AG10803 (cell line): ENCODE measurements at regions not wholly inside any gene's neighbourhood (a gene's known extent, or its start where the extent isn't known, plus 50 kb on each side); places are given as distances from the start of the nearest gene placed in this dataset.

Experiments used
- DNase-seq: peaks from one replicate; pipeline ENCODE4 v3.0.0; 2010; ENCODE audit warnings: low read depth
- H3K4me3 ChIP-seq: 2 replicates; pipeline ENCODE4 v1.5.1; 2011; ENCODE audit warnings: mild to moderate bottlenecking, low read length, control low read depth
- CTCF ChIP-seq: conservative IDR thresholded peaks from 2 replicates; pipeline ENCODE4 v1.5.1; 2011; ENCODE audit warnings: mild to moderate bottlenecking, low read length, control low read depth, inconsistent platforms

DNA sequence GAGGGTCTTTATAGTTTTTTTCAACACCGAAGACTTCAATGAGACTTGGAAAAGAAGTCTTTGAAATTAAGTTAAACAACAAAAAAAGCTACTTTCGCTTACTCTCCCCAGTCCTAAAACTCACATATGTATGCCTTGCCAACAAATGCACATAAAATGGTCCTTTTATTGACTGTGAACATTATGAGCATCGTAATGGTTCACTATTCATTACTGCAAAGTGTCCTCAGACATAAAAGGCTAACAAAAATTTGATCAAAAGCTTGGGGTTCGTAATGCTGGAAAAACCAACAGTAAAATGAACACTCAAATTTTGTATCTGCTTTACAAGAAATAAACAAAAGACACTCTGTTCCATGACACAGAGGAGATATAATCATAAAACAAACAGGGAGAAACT is 285.3 kb upstream of the SLC8A1 start:
- no peak overlapping the region for H3K4me3 ChIP-seq
- DNase-seq, result no peak
- TF ChIP-seq CTCF, result no peak

GRCh38 chr2:40740419-40740818 is 288.5 kb upstream of the SLC8A1 start:
- no peak for TF ChIP-seq CTCF
- no peak overlapping the region for H3K4me3 ChIP-seq
- no peak for DNase-seq

DNA sequence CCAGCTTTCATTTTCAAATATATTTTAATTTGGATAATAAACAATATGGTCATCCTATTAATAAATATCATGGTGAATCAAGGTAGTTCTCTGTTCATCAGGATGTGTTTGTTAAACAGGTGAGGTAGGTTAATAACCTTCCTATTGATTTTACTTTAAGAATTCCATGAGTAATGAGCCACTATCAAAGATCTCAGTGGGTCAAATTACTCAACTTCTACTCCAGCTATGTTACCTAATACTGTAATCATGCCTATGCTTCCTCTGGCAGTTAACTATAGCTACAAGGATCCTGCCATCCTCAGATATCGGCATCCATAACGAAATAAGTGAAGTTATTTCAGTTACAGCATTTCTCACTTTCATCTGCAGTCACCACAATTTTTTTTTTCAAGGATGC is 289.6 kb upstream of the SLC8A1 start:
- DNase-seq, result no peak
- no peak for TF ChIP-seq CTCF

DNA sequence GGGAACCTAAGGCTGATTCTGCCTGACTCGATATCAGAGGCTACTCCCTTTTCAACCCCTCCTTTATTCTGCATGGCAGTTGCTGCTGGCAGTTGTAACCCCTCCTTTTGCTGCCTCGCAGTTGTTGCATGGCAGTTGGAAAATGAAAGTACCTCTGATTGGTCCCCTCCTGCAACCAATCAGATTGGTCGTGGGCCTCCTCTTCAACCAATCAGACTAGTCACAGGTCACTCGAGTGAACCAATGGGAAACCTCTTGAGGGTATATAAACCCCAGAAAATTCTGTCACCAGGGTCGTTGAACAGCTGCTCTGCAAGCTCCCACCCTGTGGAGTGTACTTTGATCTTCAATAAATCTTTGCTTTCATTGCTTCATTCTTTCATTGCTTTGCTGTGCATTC is 294.3 kb upstream of the SLC8A1 start:
- no peak for TF ChIP-seq CTCF
- no peak for DNase-seq
- H3K4me3 ChIP-seq, result no peak overlapping the region

More for the DNA sequence above, 289.6 kb upstream of the SLC8A1 start:
- H3K4me3 ChIP-seq, result no peak overlapping the region

DNA sequence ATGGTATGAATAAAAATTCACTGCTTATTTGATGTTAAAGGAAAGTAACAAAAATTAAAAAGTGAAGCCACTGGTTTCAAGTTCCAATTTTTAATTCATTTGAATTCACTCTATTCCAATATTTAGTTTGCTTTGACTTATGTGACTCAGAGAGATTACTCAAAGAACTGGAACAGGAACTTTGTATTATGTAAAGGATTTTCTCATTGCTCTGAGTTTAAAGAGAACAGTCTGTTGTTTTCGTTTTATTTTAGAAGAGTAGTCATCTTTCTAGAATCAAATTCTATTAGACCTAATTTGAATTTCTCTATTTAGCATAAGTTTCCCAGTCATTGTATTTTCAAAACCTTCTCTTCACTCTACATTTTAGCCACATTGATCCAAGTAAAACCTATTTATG is 300.1 kb upstream of the SLC8A1 start:
- DNase-seq, result peak; percentile 17
- TF ChIP-seq CTCF, result no peak
- H3K4me3 ChIP-seq, result no peak overlapping the region

- no peak for DNase-seq
- H3K4me3 ChIP-seq, result no peak overlapping the region
- no peak for TF ChIP-seq CTCF
These were observed 300.9 kb upstream of the SLC8A1 start for GRCh38 chr2:40752796-40753195.

DNA sequence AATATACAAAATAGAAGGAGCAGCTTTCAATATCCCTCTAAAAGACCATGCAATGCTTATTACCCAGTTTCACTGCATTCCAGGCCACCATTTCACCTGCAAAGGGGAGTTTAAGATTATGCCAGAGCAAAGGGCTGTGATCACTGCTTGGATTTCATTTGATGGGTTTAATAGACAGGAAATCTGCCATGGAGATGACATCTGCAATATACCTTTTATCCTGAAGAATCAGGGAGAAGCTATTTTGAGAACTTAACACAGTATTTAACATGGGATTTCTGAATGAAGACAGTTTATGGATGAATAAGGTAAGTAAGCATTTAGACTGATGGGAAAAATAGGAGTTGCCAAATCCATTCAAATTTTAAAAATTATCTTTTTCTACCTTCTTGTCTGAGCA is 303.0 kb upstream of the SLC8A1 start:
- no peak for DNase-seq
- H3K4me3 ChIP-seq, result no peak overlapping the region
- TF ChIP-seq CTCF, result no peak
